DND-41 (cell line): ENCODE measurements at regions not wholly inside any gene's neighbourhood (a gene's known extent, or its start where the extent isn't known, plus 50 kb on each side); places are given as distances from the start of the nearest gene placed in this dataset.

Experiments used
- EZH2 ChIP-seq: IDR thresholded peaks from 3 replicates; pipeline ENCODE4 v1.6.1; 2012; ENCODE audit warnings: borderline replicate concordance, low read depth, mild to moderate bottlenecking, moderate library complexity, low read length, inconsistent platforms; ENCODE audit not compliant: severe bottlenecking
- TF ChIP-seq, protein P1 (sequence below): IDR thresholded peaks from 2 replicates; pipeline ENCODE4 v1.5.1; 2012; ENCODE audit warnings: borderline replicate concordance, low read length, moderate library complexity, mild to moderate bottlenecking; ENCODE audit not compliant: poor library complexity, severe bottlenecking; ENCODE audit errors: extremely low read depth

DNA sequence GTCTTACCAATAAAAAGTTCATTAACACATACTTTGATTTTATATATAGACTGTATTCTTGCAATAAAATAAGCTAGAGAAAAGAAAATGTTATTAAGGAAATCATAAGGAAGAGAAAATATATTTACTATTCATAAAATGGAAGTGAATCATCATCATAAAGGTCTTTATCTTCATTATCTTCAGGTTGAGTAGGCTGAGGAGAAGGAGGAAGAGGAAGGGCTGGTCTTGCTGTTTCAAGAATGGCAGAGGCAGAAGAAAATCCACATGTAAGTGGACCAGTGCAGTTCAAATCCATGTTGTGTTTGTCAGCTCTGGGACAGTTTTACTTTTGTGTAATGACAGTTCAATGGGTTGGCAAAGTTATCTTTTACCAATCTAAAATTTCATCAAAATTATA is 609.1 kb upstream of the ANKRD30A start:
- TF ChIP-seq, protein P1, sequence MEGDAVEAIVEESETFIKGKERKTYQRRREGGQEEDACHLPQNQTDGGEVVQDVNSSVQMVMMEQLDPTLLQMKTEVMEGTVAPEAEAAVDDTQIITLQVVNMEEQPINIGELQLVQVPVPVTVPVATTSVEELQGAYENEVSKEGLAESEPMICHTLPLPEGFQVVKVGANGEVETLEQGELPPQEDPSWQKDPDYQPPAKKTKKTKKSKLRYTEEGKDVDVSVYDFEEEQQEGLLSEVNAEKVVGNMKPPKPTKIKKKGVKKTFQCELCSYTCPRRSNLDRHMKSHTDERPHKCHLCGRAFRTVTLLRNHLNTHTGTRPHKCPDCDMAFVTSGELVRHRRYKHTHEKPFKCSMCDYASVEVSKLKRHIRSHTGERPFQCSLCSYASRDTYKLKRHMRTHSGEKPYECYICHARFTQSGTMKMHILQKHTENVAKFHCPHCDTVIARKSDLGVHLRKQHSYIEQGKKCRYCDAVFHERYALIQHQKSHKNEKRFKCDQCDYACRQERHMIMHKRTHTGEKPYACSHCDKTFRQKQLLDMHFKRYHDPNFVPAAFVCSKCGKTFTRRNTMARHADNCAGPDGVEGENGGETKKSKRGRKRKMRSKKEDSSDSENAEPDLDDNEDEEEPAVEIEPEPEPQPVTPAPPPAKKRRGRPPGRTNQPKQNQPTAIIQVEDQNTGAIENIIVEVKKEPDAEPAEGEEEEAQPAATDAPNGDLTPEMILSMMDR, result no peak
- no peak for TF ChIP-seq EZH2
